ENCODE measurements at regions not wholly inside any gene's neighbourhood (a gene's known extent, or its start where the extent isn't known, plus 50 kb on each side); places are given as distances from the start of the nearest gene placed in this dataset.
A peak's percentile ranks its signal among the peaks of the same experiment; 100 is the strongest.
"Not testable (repeated sequence)": the region's sequence is repeated elsewhere in the genome, so short reads cannot be mapped to it uniquely, and the experiment has no call there.

- DNase-seq: peak; percentile 44
These were observed 198.3 kb downstream of the BCAS1 start for GRCh38 chr20:53872081-53872541.

GRCh38 chr20:53871541-53871940 lies 198.9 kb downstream of the BCAS1 start:
- DNase-seq: no peak

GRCh38 chr20:53870426-53871315 lies 199.7 kb downstream of the BCAS1 start:
- no peak for DNase-seq

- DNase-seq: peak; percentile 74
These were observed 200.7 kb downstream of the BCAS1 start for GRCh38 chr20:53869466-53870258.

- no peak for DNase-seq
These were observed 202.5 kb downstream of the BCAS1 start for GRCh38 chr20:53867741-53868351.

GRCh38 chr20:53866794-53867740 lies 203.3 kb downstream of the BCAS1 start:
- DNase-seq: peak; percentile 21

GRCh38 chr20:53865901-53866793 lies 204.2 kb downstream of the BCAS1 start:
- DNase-seq: no peak

GRCh38 chr20:53864765-53865683 lies 205.4 kb downstream of the BCAS1 start:
- DNase-seq: not testable (repeated sequence)

- not testable (repeated sequence) for DNase-seq
These were observed 206.3 kb downstream of the BCAS1 start for GRCh38 chr20:53863923-53864641.

GRCh38 chr20:53863535-53863922 lies 206.9 kb downstream of the BCAS1 start:
- DNase-seq: not testable (repeated sequence)

- DNase-seq: not testable (repeated sequence)
These were observed 207.4 kb downstream of the BCAS1 start for GRCh38 chr20:53863039-53863438.

GRCh38 chr20:53862490-53862889 lies 207.9 kb downstream of the BCAS1 start:
- DNase-seq: not testable (repeated sequence)

- not testable (repeated sequence) for DNase-seq
These were observed 208.3 kb downstream of the BCAS1 start for GRCh38 chr20:53862136-53862397.

- DNase-seq: no peak
These were observed 210.7 kb downstream of the BCAS1 start for GRCh38 chr20:53859684-53860083.

GRCh38 chr20:53859009-53859408 lies 211.4 kb downstream of the BCAS1 start:
- DNase-seq: not testable (repeated sequence)

- not testable (repeated sequence) for DNase-seq
These were observed 211.9 kb downstream of the BCAS1 start for GRCh38 chr20:53858516-53858915.

GRCh38 chr20:53857723-53858236 lies 212.6 kb downstream of the BCAS1 start:
- no peak for DNase-seq

- DNase-seq: no peak
These were observed 213.8 kb downstream of the BCAS1 start for GRCh38 chr20:53856300-53857295.
